ENCODE measurements at regions not wholly inside any gene's neighbourhood (a gene's known extent, or its start where the extent isn't known, plus 50 kb on each side); places are given as distances from the start of the nearest gene placed in this dataset.
"Not testable (repeated sequence)": the region's sequence is repeated elsewhere in the genome, so short reads cannot be mapped to it uniquely, and the experiment has no call there.

DNA sequence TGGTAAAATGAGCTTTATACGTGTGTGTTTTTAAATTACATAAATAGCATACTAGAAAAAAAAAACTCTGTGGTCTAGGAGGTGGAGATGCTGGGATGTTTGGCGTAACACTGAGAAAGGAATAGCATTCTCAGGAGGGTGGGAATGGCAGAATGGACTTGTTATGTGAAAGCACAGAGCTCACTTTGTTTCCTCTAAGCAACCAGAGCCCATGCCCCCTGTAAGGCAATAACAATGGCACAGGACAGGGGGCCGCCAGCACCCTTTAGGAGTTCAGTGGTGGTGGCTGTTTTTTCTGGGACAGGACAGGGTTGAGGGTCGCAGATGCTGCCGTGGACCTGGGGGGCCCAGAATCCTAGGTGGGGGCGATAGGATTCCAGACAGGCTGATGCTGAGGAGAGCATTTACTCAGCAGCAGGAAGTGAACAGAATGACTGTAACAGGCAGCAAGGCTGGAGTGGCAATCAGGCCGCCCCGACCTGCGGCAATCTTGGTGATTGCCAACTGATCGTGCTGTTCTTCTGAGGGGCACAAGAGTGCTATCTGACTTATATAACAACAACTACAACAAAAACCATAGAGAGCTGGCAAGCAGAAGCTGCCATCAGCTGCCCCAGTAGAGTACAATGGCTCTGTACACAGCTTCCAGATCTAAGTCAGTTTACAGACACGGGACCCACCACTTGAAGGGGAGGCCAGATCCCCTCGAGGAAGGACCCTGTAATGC is 160.4 kb downstream of the UACA start:
- no peak for DNase-seq

DNA sequence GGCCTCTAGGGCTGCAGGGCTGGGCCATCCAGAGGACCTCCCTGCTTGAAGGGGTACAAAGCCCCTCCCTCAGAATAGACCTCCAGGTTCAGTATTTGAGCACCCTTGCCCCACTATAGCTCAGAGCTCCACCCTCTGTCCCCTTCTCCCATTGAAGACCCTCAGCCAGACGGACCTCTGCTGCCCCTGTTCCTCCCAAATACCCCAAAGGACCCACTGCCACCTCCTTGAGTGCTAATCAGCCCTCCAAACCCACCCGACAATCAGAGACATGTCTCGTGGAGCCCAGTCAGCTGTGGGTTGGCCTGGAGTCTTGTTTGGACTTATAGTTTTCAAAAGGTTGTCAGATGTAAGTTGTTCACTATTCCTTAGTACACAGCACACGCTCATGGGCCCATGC is 161.1 kb downstream of the UACA start:
- DNase-seq = no peak

DNA sequence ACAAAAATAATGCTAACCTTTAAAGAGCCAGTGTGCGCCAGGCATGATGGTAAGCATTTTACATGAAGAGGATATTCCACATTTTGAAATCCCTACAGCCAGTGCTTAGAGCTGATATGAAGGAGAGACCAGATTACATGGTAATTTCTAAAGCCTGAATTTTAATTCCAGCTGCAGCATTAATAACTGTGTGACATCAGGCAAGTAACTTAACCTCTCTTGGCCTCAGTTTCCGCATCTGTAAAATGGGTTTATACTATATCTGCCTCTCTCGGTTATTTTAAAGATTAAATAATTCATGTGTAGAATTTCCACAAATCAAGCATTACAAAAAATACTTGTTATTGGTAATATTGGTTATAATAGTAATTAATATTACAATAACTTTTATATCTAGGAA is 165.4 kb downstream of the UACA start:
- no peak for DNase-seq

DNA sequence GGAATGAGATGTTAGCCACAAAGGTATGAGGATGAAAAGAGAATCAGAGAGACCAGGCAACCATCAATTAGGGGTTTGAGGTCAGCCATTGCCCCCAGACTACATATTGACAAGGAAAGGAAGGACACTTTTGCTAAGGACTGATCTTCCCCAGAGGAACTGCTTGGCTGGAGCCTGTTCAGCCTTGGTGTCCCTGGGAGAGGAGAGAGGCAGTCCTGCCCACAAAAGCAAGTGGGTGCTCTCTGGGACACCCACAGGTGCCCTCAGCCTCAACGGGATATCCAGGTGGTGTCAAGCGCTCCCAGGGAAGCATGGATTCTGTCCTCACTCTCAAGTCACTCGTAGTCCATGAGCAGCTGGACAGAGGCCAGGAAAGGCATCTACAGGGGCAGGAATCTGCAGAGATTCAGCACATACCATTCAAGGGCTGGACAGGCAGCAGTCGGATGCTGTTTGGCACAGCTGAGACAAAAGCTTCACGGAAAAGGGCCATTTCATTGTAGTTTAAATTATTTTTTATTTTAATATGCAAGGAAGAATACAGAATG is 166.2 kb downstream of the UACA start:
- no peak for DNase-seq

DNA sequence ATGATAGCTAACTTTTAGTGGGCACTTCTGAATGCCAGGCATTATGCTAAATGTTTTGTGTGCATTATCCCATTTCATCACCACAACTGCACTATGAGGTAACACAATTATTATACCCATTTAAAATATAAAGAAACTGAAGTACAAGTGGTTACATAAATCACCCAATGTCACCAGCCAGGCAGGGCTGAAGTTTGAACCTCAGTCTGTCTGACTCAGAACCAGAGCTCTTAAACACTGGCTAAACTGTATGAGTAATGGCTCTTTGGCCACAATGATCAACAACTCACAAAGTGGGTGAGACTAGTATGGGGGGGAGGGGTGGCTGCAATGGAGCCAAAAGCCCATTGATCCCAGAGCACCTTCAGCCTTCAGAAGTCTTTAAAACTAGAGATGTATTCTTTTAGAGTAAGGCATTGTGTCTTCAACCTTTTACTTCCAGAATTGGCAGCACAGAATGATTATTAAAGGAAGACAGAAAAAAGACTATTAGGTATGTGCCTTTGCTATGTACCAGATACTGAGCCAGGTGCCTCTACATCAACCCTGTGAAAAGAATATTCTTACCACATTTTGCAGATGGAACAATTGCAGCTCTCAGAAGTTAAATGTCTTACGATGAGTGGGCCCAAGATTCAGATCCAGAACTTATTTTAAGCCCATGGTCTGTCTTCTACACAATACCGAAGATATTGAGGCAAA is 166.9 kb downstream of the UACA start:
- peak; percentile 12 for DNase-seq

DNA sequence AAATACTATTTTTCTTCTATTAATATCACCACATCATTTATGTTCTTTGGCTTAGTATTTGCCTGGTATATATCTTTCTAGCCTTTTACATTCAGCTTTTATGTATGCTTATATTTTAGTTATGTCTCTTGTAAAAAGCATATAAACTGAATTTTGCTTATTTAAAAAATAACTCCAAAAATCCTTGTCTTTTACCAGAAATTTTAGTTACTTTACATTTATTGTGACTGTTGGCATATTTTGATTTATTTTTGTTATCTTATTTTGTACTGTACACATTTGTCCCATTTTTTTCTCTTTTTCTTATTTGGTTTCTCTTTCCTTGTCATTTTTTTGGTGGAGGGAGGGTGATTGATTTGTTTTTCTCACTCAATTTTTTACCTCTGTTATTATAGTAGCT is 169.6 kb downstream of the UACA start:
- DNase-seq = no peak

DNA sequence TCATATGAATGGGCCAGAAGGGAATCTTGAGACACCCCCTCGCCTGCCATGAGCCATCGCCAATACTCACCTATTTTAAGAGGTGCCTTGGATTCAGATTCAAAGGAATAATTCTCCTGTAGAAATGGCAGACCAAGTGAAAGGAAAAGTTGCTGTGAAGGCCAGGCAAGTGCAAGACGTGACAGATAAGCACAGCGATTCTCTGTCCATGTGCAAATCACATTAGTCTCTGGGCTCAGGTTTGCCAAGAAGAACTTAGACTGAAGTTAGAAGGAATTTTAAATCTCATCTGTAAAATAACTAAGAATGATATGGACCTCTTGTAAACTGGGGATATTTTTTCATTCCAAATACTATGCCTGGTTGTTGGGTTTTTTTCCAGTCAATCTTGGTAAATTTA is 173.6 kb downstream of the UACA start:
- DNase-seq = no peak

DNA sequence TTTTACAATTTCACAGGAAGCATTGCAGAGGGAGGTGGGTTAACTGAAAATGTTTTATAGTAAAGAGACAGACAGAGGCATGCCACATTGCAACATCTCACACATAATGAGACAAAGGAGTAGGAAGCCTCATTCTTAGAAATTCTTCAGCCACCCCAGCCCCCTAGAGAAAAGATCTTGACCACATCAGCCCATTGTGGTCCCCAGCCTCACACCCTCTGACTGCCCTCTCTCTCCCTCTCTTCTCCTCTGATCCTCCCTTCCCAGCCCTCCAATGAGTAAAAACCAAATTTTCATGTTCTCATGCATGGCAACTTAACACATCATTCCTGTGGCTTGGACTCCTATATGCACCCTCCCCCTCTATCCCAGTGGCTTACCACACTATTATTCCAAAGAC is 174.1 kb downstream of the UACA start:
- no peak for DNase-seq

DNA sequence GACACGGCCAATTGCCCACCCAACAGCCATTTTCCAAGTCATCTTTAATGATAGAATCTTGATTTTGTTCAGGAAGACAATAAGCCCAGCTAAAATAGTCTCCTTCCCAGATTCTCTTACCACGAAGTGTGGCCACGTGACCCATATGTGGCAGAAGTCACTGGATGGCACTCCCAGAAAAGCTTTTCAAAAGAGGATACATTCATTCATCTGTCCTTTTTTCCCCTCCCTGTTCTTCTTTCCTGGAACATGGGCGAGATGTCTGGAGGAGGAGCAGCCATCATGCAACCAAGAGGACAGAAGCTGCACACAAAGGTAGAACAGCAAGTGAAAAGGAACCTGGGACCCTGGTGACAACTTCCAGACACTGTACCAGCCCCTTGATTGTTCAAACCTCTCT is 174.7 kb downstream of the UACA start:
- DNase-seq = no peak

DNA sequence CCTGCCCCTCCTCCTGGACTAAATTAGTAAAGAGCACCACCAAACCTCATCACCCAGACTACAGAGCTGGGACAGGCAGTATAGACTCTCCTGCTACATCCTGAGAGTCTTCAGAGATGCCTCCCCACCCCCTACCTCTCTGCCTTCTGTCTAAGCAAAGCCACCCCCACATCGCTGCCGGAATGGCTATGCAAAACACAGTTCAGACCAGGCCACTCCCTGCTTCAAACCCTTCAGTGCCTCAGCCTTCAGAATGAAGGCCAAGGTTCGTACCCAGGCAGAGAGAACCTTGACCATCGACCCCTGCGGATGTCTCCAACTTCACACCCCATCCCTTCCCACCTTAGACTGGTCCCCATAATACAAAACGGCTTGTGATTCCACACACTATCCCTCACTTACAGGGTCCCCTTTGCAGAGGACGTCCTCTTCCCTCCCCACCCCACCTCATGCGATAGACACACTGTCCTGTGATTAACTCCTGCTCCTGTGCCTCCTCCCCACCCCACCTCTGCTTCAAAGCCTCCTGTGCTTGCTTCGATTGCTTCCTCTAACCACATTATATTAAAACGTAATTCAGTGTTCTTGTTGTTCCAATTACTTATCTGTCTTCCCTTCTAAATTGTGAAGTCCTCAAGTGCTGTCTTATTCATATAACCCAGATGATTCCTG is 175.3 kb downstream of the UACA start:
- DNase-seq = no peak

DNA sequence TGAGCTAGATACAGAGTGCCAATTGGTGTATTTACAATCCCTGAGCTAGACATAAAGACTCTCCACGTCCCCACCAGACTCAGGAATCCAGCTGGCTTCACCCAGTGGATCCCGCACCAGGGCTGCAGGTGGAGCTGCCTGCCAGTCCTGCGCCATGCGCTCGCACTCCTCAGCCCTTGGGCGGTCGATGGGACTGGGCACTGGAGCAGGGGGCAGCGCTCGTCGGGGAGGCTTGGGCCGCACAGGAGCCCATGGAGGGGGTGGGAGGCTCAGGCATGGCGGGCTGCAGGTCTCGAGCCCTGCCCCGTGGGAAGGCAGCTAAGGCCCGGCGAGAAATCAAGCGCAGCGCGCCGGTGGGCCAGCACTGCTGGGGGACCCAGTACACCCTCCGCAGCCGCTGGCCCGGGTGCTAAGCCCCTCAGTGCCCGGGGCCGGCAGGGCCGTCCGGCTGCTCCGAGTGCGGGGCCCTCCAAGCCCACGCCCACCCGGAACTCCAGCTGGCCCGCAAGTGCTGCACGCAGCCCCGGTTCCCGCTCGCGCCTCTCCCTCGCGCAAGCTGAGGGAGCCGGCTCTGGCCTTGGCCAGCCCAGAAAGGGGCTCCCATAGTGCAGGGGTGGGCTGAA is 176.2 kb downstream of the UACA start:
- not testable (repeated sequence) for DNase-seq

DNA sequence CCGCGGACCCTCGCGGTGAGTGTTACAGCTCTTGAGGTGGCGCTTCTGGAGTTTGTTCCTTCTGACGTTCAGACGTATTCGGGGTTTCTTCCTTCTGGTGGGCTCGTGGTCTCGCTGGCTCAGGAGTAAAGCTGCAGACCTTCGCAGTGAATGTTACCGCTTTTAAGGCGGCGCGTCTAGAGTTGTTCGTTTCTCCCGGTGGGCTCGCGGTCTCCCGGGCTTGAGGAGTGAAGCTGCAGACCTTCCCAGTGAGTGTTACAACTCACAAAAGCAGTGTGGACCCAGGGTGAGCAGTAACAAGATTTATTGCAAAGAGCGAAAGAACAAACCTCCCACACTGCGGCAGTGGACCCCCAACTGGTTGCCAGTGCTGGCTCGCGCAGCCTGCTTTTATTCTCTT is 177.1 kb downstream of the UACA start:
- no peak for DNase-seq

DNA sequence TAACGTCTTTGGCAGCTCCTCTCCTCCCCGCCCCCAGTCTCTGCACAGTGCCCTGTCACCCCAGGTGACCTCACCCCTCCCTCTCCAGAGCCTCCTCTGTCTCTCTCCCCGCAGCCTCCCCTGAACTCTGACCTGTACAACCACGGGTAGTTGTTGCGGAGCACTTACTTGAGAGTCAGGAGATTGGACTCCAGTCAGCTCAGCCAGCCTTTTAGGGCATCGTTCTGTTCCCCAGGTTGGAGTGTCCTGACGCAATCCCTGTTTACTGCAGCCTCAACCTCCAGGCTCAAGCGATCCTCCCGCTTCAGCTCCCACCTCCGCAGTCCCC is 177.7 kb downstream of the UACA start:
- peak; percentile 30 for DNase-seq

DNA sequence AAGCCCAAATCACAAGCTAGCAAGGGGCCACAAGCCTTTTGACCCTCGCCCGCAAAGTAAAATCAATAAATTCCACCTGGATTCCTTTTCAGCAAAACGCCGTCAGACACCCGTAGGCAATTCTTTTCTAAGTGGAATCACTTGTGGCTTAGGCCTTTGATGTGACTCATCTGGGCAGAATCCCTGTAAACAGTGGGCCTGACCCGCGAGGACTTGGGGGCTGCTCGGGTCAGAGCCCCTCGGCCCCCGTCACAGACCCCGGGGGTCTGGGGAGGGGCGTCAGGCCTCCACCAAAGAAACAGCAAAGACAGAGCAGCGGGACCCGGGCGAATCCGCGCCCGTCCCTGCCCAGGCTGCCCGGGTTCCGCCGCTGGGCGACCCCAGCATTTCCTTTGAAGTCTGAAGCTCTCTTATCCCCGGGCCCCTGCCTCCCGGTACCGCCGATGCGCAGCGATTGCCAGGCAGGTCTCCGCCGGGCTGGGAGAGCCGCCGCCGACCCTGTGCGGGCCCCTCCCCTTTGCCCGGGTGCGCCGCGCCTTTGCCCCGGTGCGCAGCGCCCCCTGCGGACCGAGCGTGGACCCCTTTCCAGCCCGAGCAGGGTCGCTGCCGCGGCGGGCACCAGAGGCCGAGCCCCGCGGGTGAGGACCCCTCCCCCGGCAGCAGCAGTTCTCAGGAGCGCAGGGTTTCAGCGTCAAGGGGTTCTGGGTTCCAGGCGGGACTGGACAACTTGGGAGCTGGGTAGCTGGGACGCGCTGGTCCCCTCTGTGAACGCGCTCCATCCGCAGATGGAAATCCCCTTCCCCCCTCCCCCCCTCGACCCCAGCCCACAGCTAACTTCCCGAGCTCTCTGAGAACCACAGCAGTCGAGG is 178.3 kb downstream of the UACA start:
- DNase-seq = peak; percentile 67

DNA sequence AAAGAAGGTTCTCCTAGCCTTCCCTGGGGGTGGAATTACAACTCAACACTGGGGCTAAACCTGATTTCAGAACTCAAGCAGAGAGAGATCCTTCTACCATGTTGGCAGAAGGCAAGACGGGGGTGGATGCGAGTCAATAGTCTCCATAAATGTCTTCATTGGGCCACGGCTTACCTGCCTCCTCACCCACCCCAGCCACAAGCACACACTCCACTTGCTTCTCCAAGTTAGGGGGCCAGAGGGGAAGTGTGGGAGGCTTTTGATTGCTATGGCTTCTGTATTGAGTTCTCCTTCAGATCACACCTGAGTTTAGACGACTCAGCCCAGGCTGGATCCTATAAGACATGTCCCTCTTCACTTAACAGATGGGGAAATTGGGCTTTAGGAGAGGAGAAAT is 178.9 kb downstream of the UACA start:
- DNase-seq = no peak

DNA sequence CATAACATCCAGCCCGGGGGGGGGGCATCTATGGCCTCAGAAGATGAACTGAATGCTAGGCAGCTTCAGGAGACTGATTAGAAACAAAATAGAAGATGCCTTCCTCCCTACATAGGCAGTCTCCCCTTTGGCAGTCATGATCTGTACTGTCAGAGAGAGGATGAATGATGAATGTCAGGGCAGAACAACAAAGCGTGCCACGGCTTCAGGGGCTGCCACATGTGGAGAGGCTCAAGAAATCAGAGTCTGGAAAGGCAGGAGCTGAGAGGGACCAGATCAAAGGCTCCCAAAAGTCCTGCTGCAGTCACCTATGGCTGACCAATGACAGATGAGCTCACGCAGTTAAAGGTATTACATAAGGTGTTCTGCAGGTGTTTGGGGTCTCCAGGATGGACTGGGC is 180.4 kb downstream of the UACA start:
- DNase-seq = no peak

DNA sequence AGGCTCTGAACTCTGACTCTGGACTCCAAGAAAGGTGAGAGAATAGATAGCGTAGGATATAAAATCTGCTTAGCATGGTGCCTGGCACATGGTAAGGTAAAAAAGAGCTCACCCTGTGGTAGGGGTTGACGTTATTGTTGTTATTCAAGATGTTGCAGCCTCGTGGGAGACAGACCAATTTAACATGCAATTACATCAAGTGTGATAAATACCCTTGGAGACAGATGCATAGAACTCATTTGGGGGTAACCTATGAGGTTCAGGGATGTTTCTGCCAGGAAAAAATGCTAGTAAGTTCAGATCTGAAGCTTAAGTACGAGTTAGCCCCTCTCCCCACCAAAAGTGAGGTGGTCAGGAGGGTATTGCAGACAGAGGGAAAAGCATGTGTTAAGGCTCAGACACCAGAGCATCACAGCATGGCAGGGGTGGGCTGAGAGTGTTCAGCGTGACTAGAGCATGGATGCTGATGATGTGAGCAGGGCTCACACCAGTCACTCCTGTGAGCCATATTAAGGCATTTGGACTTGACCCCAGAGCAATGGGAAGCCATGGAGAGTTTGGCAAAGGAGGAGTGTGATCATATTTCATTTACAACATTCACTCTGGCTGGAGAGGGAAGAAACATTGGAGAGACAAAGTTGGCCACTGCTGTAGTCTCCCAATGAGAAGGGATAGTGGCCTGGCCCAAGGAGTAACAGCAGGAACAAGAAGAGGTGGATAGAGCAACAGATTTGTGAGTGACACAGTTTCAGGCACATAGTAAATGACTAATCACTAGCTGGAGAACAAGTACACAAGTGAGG is 181.0 kb downstream of the UACA start:
- DNase-seq = no peak

DNA sequence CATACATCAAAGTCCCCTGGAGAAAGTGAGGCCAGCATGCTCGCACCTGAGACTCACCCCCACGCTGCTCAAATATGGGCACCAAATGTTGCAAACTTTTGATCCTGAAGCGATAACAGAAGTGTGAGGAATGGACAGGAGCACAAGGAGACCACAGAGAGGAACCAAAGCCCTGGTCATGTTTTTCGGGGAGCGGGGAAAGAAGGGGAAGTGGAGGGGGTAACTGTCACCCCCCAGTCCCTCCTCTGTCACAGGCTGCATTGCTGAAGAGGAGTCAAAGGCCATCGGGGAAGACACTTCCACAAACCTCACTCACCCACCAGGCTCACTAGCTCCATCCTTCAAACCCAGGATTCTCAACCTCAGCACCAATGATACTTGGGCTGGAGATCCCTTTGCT is 182.4 kb downstream of the UACA start:
- DNase-seq = no peak

DNA sequence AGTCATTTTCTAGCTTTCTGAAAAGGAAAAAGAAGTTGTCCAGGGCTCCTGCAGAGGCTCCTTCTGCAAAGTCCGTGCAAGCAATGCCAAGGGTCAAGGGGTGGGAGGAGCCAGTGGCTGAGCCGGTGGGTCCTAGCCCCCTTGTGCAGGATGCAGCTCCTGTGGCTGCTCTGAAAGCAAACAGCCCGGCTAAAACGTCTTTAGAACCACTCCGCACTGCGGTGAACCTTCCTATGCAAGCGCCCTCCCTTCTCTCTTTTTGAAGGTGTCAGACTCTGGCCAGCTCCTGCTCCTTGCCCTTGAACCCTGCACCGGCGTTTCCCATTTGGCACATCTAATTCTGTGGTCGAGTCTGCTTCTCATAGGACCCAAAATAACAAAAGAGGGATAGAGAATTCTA is 183.1 kb downstream of the UACA start:
- no peak for DNase-seq

DNA sequence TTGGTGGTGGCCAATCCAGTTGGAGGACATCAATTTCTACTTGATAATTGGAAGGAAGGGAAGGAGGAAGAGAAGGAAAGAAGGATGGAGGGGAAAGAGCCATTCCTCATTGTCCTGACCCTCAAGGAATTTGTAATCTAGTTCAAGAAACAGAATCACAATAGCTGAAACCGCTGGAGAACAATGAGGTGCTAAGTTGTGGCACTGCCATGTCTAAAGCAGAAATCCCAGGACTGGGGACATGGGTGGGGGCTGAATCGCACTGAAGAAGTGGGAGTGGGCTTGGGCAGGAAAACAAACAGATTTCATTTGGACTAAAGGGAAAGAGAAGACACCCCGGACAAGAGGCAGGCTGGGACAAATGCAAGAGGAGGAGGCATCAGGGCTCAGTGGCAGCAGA is 183.6 kb downstream of the UACA start:
- no peak for DNase-seq

DNA sequence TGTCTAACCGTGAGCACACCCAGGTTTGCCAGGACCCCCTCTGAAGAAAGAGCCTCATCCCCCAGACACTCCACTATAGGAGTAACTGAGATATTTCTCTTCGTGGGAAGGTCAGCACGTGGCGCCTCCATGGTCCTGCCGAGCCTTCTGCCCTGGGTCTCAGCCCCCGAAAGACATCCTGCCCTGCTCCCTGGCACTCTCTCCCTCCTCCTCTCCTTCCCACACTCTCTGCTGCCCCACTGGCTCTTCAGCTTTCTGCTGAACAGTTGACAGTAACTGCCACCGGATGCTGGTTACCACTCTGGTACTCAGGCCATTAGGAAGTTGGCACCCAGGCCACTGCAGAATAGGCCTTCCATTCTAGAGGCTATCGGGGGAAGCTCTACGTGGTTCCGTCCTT is 185.2 kb downstream of the UACA start:
- DNase-seq = no peak

DNA sequence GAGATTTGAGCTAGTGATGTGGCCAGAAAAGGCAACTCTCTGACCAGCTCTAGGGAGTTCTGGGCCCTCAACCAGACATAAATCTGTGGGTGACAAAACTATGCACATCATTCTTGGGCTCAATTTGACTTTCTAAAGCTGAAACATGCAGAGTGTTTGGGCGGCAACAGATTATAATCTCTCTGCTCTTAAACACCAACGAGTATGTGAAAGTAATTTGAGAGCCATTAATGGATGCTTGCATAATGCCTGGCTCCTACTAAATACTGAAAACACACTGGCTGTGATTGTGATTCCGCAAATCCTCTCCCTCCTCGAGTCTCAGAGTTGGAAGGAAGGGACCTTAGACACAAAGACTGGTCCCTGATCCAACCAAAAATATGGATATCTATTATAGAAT is 186.7 kb downstream of the UACA start:
- no peak for DNase-seq

Measured in stimulated activated CD4-positive, alpha-beta T cell treated with anti-CD3 and anti-CD28 coated beads, Interleukin-15, amount 100 ng/mL, for 24 hours (primary cell).